Stimulated activated naive CD4-positive, alpha-beta T cell (primary cell): ENCODE measurements at regions not wholly inside any gene's neighbourhood (a gene's known extent, or its start where the extent isn't known, plus 50 kb on each side); places are given as distances from the start of the nearest gene placed in this dataset.

Source experiments
- DNase-seq, 6 experiments: peaks; one replicate each; lab custom pipeline; 2025; lab: John Stamatoyannopoulos, UW

GRCh38 chr14:101045511-101045910 is 142.0 kb upstream of the RTL1 start:
- no peak for DNase-seq

GRCh38 chr14:101046071-101046470 is 142.5 kb upstream of the RTL1 start:
- no peak for DNase-seq

GRCh38 chr14:101047326-101047725 is 143.8 kb upstream of the RTL1 start:
- DNase-seq, result no peak

GRCh38 chr14:101048766-101049165 is 145.2 kb upstream of the RTL1 start:
- DNase-seq, result no peak

- DNase-seq, result no peak
Measured at GRCh38 chr14:101049511-101049910, 146.0 kb upstream of the RTL1 start.

DNA sequence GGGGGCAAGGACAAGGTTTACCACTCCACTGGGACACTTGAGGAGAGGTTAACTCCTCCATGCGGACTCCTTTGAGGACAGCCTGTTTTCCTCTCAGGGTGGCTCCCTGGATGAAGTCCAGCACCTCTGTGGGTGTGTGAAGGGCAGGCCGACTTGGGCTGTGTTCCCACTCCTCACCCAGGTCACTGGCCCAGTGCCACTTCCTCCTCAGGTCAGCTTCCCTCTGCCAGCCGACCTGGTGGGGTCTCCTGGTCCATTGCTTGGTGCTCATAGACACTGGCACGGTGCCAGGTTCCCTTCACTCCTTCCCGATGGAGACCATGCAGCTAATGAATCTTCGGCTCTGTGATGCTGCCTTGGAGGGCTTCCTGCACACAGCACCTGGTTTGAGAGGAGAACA is 146.4 kb upstream of the RTL1 start:
- no peak for DNase-seq

DNA sequence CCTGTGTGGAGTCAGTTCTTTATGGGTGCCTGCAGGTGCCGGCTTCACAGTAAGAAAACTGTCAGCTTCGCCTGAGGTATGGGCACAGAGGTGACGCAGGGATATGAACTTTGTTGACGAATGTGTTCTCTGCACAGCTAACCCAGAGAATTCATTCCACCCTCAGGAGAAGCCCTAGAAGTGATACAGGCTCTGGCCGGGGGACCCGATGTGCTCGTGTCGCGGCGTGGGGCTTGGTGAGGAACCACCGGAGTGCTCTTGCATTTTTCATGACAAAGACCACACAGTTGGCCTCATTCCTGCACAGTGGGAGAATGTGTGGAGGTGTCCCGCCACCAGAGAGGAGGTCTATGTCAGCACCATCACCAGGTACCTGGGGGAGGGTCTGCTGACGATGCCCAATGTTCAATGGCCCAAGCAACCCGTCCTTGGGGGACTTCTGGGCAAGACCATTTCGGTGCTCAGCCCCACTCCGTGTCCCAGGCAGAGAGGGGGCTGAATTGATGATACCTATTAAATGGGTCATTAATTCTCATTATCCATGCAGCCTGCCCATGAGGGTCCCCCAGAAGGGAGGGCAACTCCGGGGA is 147.5 kb upstream of the RTL1 start:
- no peak for DNase-seq

DNA sequence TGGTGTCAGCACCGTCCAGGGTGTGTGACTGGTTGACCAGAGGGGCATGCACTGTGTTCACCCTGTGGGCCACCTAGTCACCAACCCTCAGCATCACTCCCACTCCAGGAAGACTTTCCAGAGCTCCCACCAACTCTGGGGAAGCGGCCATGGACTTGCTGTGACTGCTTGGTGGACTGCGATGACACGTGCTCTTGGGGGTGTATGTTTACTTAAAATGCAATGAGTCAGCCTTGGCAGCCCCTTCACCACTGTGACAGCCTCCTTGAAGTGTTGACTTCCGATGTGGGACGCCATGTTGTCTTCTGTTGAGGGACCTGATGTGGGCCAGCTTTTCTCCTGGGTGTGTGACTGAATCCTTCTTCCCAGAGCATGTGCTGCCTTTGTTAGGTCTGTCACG is 151.1 kb upstream of the RTL1 start:
- DNase-seq, result no peak

- DNase-seq, result no peak
Measured at GRCh38 chr14:101055106-101055662, 151.7 kb upstream of the RTL1 start.

GRCh38 chr14:101055776-101056374 is 152.4 kb upstream of the RTL1 start:
- no peak for DNase-seq

DNA sequence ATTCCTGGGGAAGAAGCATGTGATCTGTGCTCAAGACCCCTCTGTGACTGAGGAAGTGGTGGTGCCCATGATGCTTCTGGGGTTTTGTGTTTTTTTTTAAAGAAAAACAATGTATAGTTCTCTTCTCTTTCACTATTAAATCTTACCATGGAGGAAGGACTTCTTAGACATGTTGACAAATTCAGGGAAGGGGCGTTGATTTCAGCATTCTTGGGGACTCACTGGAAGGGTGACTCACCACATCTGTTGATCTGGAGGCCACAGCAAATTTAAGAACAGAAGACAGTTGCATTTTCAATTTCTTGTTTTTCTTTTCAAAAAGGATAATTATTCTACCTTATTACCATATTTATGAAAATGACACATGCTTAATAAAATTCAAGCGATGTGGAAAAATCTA is 152.9 kb upstream of the RTL1 start:
- no peak for DNase-seq

DNA sequence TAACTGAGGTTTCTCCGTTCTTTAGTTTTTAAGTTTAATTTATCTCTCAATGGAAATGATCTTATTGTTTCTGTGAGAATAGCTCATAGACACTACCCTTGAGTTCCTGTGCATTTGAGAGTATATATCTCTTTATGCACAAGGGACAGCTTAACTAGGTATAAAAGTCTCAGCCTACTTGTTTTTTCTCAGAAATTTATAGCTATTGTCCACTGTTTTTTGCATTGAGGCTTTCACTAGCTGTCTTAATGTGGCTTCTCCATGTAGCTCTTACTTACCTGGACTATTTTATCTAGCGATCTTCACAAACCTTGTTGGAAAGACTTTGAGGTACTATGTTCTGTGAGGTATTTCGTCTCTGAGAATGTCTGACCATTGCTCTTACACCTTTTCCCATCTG is 153.9 kb upstream of the RTL1 start:
- no peak for DNase-seq

DNA sequence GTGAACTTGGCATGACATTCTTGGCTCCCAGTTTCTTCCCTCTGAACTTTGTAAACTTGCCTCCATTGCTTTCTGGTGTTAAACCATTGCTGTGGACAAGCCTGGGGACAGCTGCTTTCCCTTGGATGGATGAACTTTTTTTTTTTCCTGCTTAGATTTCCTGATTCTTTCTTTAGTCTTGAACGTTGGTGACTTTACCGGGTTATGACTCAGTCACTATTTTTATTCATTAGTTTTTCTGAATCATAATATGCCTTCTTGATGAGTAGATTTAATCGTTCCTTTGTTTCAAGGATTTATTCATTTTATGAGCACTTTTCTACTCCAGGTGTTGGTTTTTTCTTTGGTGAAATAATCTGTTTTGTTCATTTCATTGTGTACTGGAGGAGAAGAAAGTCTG is 155.0 kb upstream of the RTL1 start:
- no peak for DNase-seq

DNA sequence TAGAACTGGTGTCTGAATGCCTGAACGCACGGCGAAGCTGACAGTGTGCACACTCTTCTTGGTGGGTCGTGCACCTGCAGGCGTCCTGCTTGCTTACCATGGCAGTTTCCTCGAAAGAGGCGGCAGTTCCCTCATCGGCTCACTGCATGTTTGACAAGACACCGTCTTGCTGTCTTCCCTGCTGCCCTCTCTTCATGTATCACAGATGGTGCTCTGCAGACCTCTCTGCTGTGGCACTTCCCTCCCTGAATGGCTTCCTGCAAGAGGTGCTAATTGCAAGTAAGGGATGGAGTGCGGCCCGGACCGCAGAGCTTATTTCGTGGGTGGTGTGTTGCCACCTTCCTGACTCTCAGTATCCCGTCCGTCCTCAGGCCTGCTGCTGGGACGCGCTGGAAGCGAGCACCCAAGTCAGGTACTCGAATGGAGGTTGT is 156.7 kb upstream of the RTL1 start:
- no peak for DNase-seq

GRCh38 chr14:101061411-101062064 is 158.0 kb upstream of the RTL1 start:
- no peak for DNase-seq

DNA sequence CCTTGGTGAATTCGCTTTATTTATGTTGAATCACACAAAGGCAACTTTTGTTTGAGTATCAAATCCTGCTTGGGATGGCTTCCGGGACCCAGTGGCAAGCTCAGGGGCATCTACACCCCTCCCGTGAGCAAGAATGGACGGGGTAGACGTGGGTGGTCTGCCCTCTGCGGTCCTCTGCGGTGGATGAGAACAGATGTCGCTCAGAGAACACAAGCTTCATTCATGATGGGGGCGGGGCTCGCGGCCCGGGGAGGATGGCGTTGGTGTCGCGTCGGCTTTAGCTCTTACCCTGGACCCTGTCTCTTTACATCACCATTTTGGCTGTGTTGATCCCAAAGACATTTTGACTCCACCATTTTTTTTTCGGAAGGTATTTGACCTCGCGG is 158.5 kb upstream of the RTL1 start:
- no peak for DNase-seq

DNA sequence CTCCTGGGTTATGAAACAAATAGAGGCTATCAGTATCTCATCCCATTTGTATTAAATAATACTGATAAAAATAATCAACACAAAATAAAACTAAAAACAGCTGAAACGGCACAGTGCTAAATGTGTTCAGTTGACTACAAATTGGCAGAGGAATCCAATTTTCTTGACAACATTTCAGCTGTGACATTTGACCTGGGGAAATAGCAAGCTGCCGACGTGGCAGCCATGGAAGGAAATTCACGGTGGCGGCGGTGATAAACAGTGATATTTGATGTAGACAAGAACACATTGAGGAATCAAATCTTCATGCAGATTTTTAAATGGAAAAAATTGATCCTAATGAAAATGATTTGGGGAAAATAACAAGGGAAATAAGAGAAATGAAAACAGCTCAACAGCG is 159.1 kb upstream of the RTL1 start:
- DNase-seq, result no peak

- no peak for DNase-seq
Measured at GRCh38 chr14:101063121-101063520, 159.6 kb upstream of the RTL1 start.

DNA sequence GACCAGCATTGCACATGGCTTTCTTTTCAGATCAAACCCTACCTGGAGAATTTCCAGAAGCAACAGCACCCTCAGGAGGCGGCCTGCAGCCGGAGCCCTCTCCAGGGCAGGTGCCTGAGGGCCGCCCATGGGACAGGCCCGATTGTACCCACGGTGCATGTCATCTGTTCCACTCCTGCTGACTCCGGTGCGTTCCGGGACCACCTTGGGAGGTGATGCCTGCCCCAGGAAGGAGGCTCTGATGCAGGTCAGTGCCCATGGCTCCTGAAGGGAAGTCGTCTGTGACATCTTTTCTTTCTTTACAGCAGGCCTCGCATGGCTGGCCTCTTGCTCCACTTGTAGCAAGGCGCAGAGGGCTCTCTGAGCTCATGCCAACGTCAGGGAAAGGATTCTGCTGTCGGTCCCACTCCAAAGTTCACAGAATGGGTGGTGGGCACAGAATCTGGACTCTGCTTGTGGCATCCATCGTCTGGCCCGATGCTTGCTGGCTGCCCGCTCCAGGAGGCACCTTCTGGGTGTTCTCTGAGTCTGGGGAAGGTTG is 160.7 kb upstream of the RTL1 start:
- no peak for DNase-seq

- no peak for DNase-seq
Measured at GRCh38 chr14:101064718-101065117, 161.2 kb upstream of the RTL1 start.

DNA sequence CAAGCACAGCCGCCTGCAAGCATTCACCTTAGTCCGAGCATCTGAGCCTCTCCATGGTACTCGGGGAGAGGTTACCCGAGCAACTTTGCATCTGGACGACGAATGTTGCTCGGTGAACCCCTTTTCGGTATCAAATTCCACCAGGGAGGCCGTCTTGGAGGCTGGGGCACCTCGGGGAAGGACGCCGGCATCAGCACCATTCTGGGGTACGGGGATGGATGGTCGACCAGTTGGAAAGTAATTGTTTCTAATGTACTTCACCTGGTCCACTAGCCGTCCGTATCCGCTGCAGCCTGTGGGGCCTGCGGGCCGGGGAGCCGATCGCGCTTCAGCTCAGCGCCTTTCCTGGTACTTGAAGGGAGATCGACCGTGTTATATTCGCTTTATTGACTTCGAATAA is 161.7 kb upstream of the RTL1 start:
- no peak for DNase-seq

- no peak for DNase-seq
Measured at GRCh38 chr14:101065696-101066694, 162.5 kb upstream of the RTL1 start.
